ENCODE measurements at regions not wholly inside any gene's neighbourhood (a gene's known extent, or its start where the extent isn't known, plus 50 kb on each side); places are given as distances from the start of the nearest gene placed in this dataset.

DNA sequence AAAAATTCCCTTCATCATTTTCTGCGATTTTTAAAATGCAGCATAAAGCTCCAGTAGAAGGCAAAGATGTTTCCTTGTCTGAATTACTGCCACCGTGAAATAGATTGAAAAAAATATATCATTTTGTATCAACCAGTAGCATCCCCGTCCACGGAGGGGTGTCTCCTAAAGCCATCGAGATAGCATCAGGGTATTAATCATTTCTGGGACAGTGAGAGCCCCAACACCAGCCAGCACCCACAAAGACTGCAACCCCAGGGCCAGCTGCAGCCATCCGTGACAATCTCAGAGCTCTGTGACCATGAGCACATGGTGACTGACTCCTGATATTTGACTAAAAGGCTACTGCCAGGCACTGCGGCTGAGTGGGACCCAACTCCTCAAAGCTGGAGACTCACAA is 64.1 kb upstream of the SIX3 start:
- no peak overlapping the region for H3K27ac ChIP-seq (ENCODE audit: low read length)
- peaks cover 46% of the 10 kb centered on the region for H3K27me3 ChIP-seq (ENCODE audit: control insufficient read depth, insufficient read depth, low read length)
- no peaks in the 10 kb centered on the region for H3K4me1 ChIP-seq (ENCODE audit: control insufficient read depth, insufficient read depth, low read length)
- no peak overlapping the region for H3K4me3 ChIP-seq (ENCODE audit: low read length)
- H3K36me3 ChIP-seq (ENCODE audit: control insufficient read depth, insufficient read depth, low read length), result no peaks in the 10 kb centered on the region
- DNase-seq, result no peak
- H3K9me3 ChIP-seq (ENCODE audit: control insufficient read depth, low read depth, low read length), result no peaks in the 10 kb centered on the region
- 83% methylated on average over 1 of the region's 7 CpGs for WGBS (ENCODE audit: insufficient coverage, low lambda C conversion rate)

DNA sequence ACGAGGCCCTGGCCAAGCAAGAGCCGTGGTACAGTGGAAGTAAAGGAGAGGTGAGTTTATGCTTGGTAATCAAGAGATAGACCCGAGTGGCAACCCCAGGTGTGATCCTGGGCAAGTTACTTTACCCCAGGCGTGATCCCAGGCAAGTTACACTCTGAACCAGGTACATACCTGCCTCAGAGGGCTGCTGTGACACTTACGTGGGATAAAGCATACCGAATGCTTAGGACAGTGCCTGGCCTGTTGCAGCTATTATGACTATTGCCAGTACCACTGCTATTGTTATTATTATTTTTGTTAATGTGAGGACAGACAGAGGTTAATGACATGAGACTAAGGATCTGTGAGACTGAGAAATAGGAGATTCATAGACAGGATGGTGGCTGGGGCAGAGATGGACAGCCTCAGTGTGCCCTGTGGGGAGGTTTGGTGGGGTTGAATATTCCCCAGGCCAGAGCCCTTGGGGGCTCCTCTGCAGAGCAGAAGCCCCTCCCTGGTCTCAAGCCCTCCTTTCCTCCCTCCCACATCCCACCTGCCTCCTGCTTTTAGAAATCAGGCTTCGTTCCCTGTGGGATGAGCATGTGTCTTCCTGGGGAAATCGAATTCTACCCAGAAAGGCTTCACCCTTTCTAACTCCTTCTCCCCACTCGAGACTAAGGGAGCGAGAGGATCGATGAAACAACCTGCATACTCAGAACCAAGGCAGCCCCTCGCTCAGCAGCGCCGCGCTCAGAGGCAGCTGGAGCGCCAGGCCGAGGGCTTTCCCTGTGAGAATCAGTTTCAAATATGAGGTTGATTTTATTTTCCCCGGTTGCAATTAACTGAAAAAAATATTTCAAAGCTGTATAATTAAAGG is 62.0 kb upstream of the SIX3 start:
- Histone ChIP-seq H3K4me3 (ENCODE audit: low read length) (no peak overlapping the region), H3K27me3 (ENCODE audit: control insufficient read depth, insufficient read depth, low read length) (peaks cover 63% of the 10 kb centered on the region), H3K4me1 (ENCODE audit: control insufficient read depth, insufficient read depth, low read length) (no peaks in the 10 kb centered on the region), H3K36me3 (ENCODE audit: control insufficient read depth, insufficient read depth, low read length) (no peaks in the 10 kb centered on the region), H3K27ac (ENCODE audit: low read length) (no peak overlapping the region), H3K9me3 (ENCODE audit: control insufficient read depth, low read depth, low read length) (no peaks in the 10 kb centered on the region)
- no peak for DNase-seq
- WGBS (ENCODE audit: insufficient coverage, low lambda C conversion rate), result no CpG with 5 or more reads among the region's 18 CpGs

DNA sequence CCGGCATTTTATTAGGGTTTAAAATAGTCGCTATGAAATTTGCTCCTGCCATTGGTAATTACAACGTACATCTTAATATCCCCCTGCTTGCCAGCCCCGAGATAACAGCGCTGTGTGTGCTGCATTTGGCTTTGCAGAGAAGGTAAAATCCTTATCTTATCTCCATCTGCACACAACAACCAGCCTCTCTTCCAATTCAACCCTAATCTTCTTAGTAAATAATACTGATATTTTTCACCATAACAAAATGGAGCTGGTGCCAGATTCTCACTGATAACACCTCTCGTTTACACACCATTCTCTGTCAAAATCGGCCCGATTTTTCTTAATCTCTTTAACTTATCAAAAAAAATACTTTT is 61.4 kb upstream of the SIX3 start:
- no peak for DNase-seq
- no peaks in the 10 kb centered on the region for H3K36me3 ChIP-seq (ENCODE audit: control insufficient read depth, insufficient read depth, low read length)
- 0% methylated on average over 1 of the region's 8 CpGs for WGBS (ENCODE audit: insufficient coverage, low lambda C conversion rate)
- peaks cover 68% of the 10 kb centered on the region for H3K27me3 ChIP-seq (ENCODE audit: control insufficient read depth, insufficient read depth, low read length)
- H3K27ac ChIP-seq (ENCODE audit: low read length), result no peak overlapping the region
- H3K4me1 ChIP-seq (ENCODE audit: control insufficient read depth, insufficient read depth, low read length), result no peaks in the 10 kb centered on the region
- H3K4me3 ChIP-seq (ENCODE audit: low read length), result no peak overlapping the region
- no peaks in the 10 kb centered on the region for H3K9me3 ChIP-seq (ENCODE audit: control insufficient read depth, low read depth, low read length)

DNA sequence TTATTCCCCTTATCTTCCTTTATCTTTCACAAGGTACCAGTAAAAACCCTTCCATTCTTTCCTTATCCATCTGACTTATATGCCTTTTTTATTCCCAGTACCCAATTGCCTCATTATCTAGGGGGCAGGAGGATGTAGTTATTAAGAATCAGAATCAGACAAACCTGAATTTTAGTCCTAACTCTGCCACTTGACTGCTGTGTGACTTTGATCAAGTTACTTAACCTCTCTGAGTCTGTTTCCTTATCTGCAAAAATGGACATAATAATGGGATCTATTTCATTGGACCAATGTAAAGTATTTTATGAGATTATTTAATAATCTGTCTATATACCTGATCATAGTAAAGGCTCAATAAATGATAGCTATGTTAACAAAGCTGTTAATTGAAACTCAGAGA is 59.6 kb upstream of the SIX3 start:
- Histone ChIP-seq H3K9me3 (ENCODE audit: control insufficient read depth, low read depth, low read length) (no peaks in the 10 kb centered on the region), H3K4me3 (ENCODE audit: low read length) (no peak overlapping the region), H3K27ac (ENCODE audit: low read length) (no peak overlapping the region), H3K36me3 (ENCODE audit: control insufficient read depth, insufficient read depth, low read length) (no peaks in the 10 kb centered on the region), H3K4me1 (ENCODE audit: control insufficient read depth, insufficient read depth, low read length) (no peaks in the 10 kb centered on the region), H3K27me3 (ENCODE audit: control insufficient read depth, insufficient read depth, low read length) (peaks cover 80% of the 10 kb centered on the region)
- no peak for DNase-seq

DNA sequence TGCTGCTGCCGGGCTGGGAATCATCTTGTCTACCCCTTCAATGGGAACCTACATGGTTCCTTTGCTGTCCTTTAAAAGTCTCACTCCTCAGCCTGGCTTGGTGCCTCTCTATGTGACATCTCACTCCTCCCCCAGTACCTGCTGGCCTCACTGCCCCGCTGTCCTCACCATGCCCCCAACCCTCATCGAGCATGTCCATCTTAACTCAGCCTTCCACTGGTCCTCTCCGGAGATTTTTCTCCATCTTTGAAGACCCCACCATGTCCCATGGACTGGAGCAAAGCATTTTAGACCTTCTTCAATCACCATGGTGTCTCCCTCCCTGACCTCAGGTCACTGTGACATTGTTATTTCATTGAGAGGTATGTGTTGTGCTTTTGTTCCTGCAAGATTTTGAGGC is 58.1 kb upstream of the SIX3 start:
- no peaks in the 10 kb centered on the region for H3K9me3 ChIP-seq (ENCODE audit: control insufficient read depth, low read depth, low read length)
- no peaks in the 10 kb centered on the region for H3K4me1 ChIP-seq (ENCODE audit: control insufficient read depth, insufficient read depth, low read length)
- DNase-seq, result no peak
- H3K27me3 ChIP-seq (ENCODE audit: control insufficient read depth, insufficient read depth, low read length), result peaks cover 71% of the 10 kb centered on the region
- no CpG with 5 or more reads among the region's 4 CpGs for WGBS (ENCODE audit: insufficient coverage, low lambda C conversion rate)
- H3K4me3 ChIP-seq (ENCODE audit: low read length), result no peak overlapping the region
- no peaks in the 10 kb centered on the region for H3K36me3 ChIP-seq (ENCODE audit: control insufficient read depth, insufficient read depth, low read length)
- H3K27ac ChIP-seq (ENCODE audit: low read length), result no peak overlapping the region

DNA sequence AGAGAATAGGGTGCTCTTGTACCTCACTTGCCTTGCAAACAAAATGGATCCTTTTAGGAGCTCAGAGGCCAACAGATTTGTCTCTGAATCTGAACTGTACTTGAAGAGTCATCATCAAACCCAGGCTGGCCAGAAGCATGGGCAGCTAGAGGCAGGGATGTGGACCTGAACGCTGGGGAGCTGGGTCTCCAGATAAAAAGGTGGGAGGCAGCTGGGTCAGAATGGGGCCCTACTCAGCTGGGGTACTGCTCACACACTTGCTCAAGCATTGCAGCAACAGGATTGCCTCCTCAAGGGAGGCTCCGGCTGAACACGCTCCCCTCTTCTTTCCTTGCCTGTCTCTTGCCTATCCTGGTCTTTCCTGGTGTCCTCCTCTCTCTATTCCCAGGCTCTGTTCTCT is 57.3 kb upstream of the SIX3 start:
- Histone ChIP-seq H3K36me3 (ENCODE audit: control insufficient read depth, insufficient read depth, low read length) (no peaks in the 10 kb centered on the region), H3K27me3 (ENCODE audit: control insufficient read depth, insufficient read depth, low read length) (peaks cover 63% of the 10 kb centered on the region)
- WGBS (ENCODE audit: insufficient coverage, low lambda C conversion rate), result 100% methylated on average over 1 of the region's 3 CpGs

DNA sequence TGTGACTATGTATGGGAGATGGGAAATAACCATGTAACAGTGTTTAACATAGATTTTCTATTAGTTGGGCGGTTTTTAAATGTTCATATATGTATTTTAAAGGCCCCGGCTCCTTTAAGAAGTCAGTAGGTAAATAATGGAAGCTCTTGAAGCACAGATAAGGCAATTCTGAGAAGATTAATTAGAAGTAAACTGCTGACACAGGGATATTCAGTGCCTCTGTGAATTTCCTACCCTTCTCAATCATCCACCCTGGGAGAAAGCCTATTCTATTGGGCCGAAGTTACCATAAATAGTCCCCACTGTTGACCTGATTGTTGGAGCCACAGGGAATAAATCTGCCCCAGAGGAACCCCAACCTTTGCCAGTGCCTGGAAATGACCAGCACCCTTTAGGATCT is 56.8 kb upstream of the SIX3 start:
- Histone ChIP-seq H3K9me3 (ENCODE audit: control insufficient read depth, low read depth, low read length) (no peaks in the 10 kb centered on the region), H3K4me1 (ENCODE audit: control insufficient read depth, insufficient read depth, low read length) (peaks cover 4% of the 10 kb centered on the region), H3K27me3 (ENCODE audit: control insufficient read depth, insufficient read depth, low read length) (peaks cover 59% of the 10 kb centered on the region), H3K27ac (ENCODE audit: low read length) (no peak overlapping the region), H3K36me3 (ENCODE audit: control insufficient read depth, insufficient read depth, low read length) (no peaks in the 10 kb centered on the region), H3K4me3 (ENCODE audit: low read length) (no peak overlapping the region)
- no peak for DNase-seq
- no CpG with 5 or more reads among the region's 3 CpGs for WGBS (ENCODE audit: insufficient coverage, low lambda C conversion rate)

More for the DNA sequence above, 57.3 kb upstream of the SIX3 start:
- no peak overlapping the region for H3K4me3 ChIP-seq (ENCODE audit: low read length)
- no peak for DNase-seq
- no peaks in the 10 kb centered on the region for H3K9me3 ChIP-seq (ENCODE audit: control insufficient read depth, low read depth, low read length)
- H3K27ac ChIP-seq (ENCODE audit: low read length), result no peak overlapping the region
- peaks cover 4% of the 10 kb centered on the region for H3K4me1 ChIP-seq (ENCODE audit: control insufficient read depth, insufficient read depth, low read length)

DNA sequence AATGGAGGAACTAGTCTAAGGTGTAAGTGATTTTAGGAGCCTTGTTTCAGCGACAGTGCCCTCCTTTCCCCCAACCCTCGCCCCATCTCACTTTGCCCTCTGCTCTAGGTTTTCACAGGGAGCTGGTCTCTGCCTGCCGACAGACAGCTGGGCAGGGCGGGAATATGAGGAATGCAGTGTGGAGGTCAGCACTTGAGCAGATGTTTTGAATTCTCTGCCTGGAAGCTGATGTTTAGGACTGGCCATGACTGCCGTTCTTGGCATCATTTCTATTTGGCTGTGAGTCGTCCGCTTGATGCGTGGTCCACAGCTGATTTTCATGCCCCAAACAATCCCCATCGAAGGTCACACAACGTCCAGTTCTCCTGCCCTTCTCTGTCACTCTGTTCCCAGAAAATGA is 55.1 kb upstream of the SIX3 start:
- H3K4me1 ChIP-seq (ENCODE audit: control insufficient read depth, insufficient read depth, low read length), result peaks cover 4% of the 10 kb centered on the region
- H3K9me3 ChIP-seq (ENCODE audit: control insufficient read depth, low read depth, low read length), result no peaks in the 10 kb centered on the region
- DNase-seq, result no peak
- H3K36me3 ChIP-seq (ENCODE audit: control insufficient read depth, insufficient read depth, low read length), result no peaks in the 10 kb centered on the region
- H3K27me3 ChIP-seq (ENCODE audit: control insufficient read depth, insufficient read depth, low read length), result peaks cover 42% of the 10 kb centered on the region
- WGBS (ENCODE audit: insufficient coverage, low lambda C conversion rate), result no CpG with 5 or more reads among the region's 10 CpGs
- no peak overlapping the region for H3K4me3 ChIP-seq (ENCODE audit: low read length)
- no peak overlapping the region for H3K27ac ChIP-seq (ENCODE audit: low read length)

DNA sequence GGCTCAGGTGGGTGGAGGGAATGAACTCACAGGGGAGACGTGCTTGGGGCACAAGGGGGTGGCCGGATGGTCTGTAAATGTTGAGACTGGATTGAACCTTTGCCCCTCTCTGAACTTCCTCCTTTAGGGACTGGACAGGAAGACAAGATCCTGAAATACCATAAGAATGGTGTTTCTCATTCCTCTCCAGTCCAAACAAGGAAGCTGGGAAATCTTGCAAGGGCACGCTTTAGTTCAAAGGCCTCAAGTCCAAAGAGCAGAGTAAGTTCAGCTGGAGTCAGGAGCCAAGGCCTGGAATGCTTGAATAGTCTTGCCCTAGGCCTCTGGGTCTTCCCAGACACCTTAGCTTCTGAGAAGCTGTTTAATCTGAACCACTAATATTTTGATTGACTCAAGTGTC is 52.4 kb upstream of the SIX3 start:
- Histone ChIP-seq H3K4me3 (ENCODE audit: low read length) (no peak overlapping the region), H3K9me3 (ENCODE audit: control insufficient read depth, low read depth, low read length) (no peaks in the 10 kb centered on the region), H3K4me1 (ENCODE audit: control insufficient read depth, insufficient read depth, low read length) (peaks cover 4% of the 10 kb centered on the region), H3K27me3 (ENCODE audit: control insufficient read depth, insufficient read depth, low read length) (peaks cover 23% of the 10 kb centered on the region), H3K27ac (ENCODE audit: low read length) (no peak overlapping the region), H3K36me3 (ENCODE audit: control insufficient read depth, insufficient read depth, low read length) (no peaks in the 10 kb centered on the region)
- DNase-seq, result peak; percentile 13 to 37
- WGBS (ENCODE audit: insufficient coverage, low lambda C conversion rate), result no CpG with 5 or more reads among the region's 3 CpGs

Data from large intestine (tissue), 3 donors.